ENCODE measurements at regions not wholly inside any gene's neighbourhood (a gene's known extent, or its start where the extent isn't known, plus 50 kb on each side); places are given as distances from the start of the nearest gene placed in this dataset.

DNA sequence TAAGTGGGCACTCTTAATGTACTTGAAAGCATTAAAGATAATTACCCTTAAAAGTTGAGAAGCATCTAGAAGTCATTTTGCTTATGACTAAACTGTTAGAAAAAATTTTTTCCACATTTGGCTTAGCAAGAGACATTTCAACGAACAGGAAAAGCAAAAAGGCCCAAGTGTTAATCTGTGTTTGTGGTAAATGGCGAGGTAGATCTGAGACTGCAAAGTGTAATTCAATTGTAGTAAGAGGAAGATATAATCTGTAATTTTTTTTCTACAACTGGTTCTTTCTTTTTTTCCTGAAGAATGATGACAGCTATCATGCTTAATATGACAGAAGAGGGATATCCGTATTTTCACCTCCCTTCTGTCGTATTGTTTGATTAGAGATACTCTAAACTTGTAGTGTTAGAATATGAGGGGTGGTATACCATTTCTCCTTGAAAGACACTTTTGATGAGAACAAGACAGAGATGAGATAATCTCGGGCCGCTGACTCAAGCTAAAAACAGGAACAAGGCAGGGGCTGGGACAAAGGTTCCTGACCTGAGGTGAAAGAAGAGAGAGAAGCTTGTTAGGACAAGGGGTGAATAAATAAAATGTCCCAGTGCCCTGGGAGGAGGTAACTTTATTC lies 459.3 kb upstream of the ZNF608 start:
- TF ChIP-seq, protein P1, sequence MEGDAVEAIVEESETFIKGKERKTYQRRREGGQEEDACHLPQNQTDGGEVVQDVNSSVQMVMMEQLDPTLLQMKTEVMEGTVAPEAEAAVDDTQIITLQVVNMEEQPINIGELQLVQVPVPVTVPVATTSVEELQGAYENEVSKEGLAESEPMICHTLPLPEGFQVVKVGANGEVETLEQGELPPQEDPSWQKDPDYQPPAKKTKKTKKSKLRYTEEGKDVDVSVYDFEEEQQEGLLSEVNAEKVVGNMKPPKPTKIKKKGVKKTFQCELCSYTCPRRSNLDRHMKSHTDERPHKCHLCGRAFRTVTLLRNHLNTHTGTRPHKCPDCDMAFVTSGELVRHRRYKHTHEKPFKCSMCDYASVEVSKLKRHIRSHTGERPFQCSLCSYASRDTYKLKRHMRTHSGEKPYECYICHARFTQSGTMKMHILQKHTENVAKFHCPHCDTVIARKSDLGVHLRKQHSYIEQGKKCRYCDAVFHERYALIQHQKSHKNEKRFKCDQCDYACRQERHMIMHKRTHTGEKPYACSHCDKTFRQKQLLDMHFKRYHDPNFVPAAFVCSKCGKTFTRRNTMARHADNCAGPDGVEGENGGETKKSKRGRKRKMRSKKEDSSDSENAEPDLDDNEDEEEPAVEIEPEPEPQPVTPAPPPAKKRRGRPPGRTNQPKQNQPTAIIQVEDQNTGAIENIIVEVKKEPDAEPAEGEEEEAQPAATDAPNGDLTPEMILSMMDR (IDR thresholded peaks at IDR 0.05): no peak
- TF ChIP-seq POLR2A (IDR thresholded peaks at IDR 0.05): no peak
- no peak for TF ChIP-seq EP300 (IDR thresholded peaks at IDR 0.05; ENCODE audit: low read depth)
- TF ChIP-seq POLR2AphosphoS5 (IDR thresholded peaks at IDR 0.05): no peak
